H1 (cell line): ENCODE measurements at regions not wholly inside any gene's neighbourhood (a gene's known extent, or its start where the extent isn't known, plus 50 kb on each side); places are given as distances from the start of the nearest gene placed in this dataset.

Source experiments
- CTCF ChIA-PET: fragments of 300-600 bp; sonication (Branson Sonifier 250); formaldehyde crosslinking; loops from one replicate; lab custom pipeline; 2021; ENCODE audit not compliant: partially characterized antibody; lab: Charles Lee
- POLR2A ChIA-PET: fragments of 300-600 bp; sonication (Branson Sonifier 250); formaldehyde crosslinking; loops from one replicate; lab custom pipeline; 2021; ENCODE audit warnings: inconsistent platforms; ENCODE audit not compliant: partially characterized antibody; lab: Charles Lee
- DNase-seq, 2 experiments: peaks; one replicate each; pipeline versions ENCODE4 v3.0.0 to v3.0.0-alpha.2; 2010 to 2022; ENCODE audit warnings: low spot score in 2 of 2, low read depth in 1 of 2, mixed read lengths in 1 of 2
- FAIRE-seq: peaks from 2 replicates; lab custom pipeline; 2011; peaks lifted over from hg19 to GRCh38; lab: Jason Lieb, UNC
- H2AFZ ChIP-seq: 2 replicates; pipeline ENCODE4 v1.8.1; 2012; ENCODE audit warnings: low read length, inconsistent platforms
- H2AK5ac ChIP-seq: 2 replicates; pipeline ENCODE4 v1.6.1; 2013; ENCODE audit warnings: low read depth, low read length
- H2BK120ac ChIP-seq: replicated peaks from 2 replicates; pipeline ENCODE3; 2013; ENCODE audit warnings: low read depth, low read length, inconsistent platforms
- H2BK12ac ChIP-seq: 2 replicates; pipeline ENCODE4 v1.6.1; 2013; ENCODE audit warnings: low read depth, low read length
- H2BK15ac ChIP-seq: 2 replicates; pipeline ENCODE4 v1.6.1; 2013; ENCODE audit warnings: low read length
- H2BK20ac ChIP-seq: 2 replicates; pipeline ENCODE4 v1.6.1; 2013; ENCODE audit warnings: low read length
- H2BK5ac ChIP-seq: 2 replicates; pipeline ENCODE4 v1.6.1; 2013; ENCODE audit warnings: low read depth, low read length
- H3K14ac ChIP-seq: 2 replicates; pipeline ENCODE4 v1.6.1; 2013; ENCODE audit warnings: inconsistent platforms; ENCODE audit not compliant: insufficient read length
- H3K18ac ChIP-seq: 2 replicates; pipeline ENCODE4 v1.6.1; 2013; ENCODE audit warnings: low read length; ENCODE audit errors: extremely low read depth
- H3K23ac ChIP-seq: 2 replicates; pipeline ENCODE4 v1.6.1; 2013; ENCODE audit warnings: inconsistent platforms; ENCODE audit not compliant: insufficient read length
- H3K23me2 ChIP-seq: 2 replicates; pipeline ENCODE4 v1.6.1; 2013; ENCODE audit warnings: low read depth, low read length
- H3K27ac ChIP-seq: 2 replicates; pipeline ENCODE4 v1.6.1; 2011; ENCODE audit warnings: low read depth, low read length, inconsistent platforms
- H3K27me3 ChIP-seq, 4 experiments: replicated peaks in 1 of 4; 1 replicate in 1 of 4; 2 replicates in 3 of 4; pipeline versions ENCODE4 v1.6.1 to v1.8.1; 2011 to 2013; ENCODE audit warnings: low read length in 3 of 4, mild to moderate bottlenecking in 3 of 4, inconsistent platforms in 2 of 4, mixed read lengths in 2 of 4, moderate library complexity in 1 of 4; ENCODE audit not compliant: control insufficient read depth in 3 of 4, insufficient read depth in 3 of 4; ENCODE audit errors: extremely low read depth in 1 of 4
- H3K36me3 ChIP-seq, 4 experiments: 2 replicates each; pipeline versions ENCODE4 v1.6.1 to v1.8.1; 2011 to 2013; ENCODE audit warnings: mild to moderate bottlenecking in 4 of 4, low read length in 3 of 4, moderate library complexity in 2 of 4, control low read depth in 1 of 4, inconsistent platforms in 1 of 4; ENCODE audit not compliant: insufficient read depth in 4 of 4, control insufficient read depth in 2 of 4
- H3K4ac ChIP-seq: replicated peaks from 2 replicates; pipeline ENCODE3; 2013; ENCODE audit warnings: low read length, low read depth, mixed read lengths, inconsistent platforms; ENCODE audit not compliant: insufficient read length
- H3K4me1 ChIP-seq, 4 experiments: replicated peaks in 1 of 4; 1 replicate in 1 of 4; 2 replicates in 3 of 4; pipeline versions ENCODE4 v1.6.1 to v1.8.1; 2011 to 2013; ENCODE audit warnings: low read length in 3 of 4, inconsistent platforms in 2 of 4, mixed read lengths in 1 of 4; ENCODE audit not compliant: insufficient read depth in 4 of 4, control insufficient read depth in 3 of 4
- H3K4me2 ChIP-seq, 2 experiments: 2 replicates each; pipeline versions ENCODE4 v1.6.1 to v1.8.1; 2011 to 2013; ENCODE audit warnings: low read depth in 2 of 2, low read length in 2 of 2, control low read depth in 1 of 2, inconsistent platforms in 1 of 2, mild to moderate bottlenecking in 1 of 2; ENCODE audit not compliant: insufficient read depth in 1 of 2
- H3K4me3 ChIP-seq, 4 experiments: fragments of 200-600, 300-600 bp in 1 of 4; sonication (generic), shearing (Covaris generic), sonication (Bioruptor Twin) in 1 of 4; 2 replicates each; pipeline versions ENCODE4 v1.5.1 to v1.8.1; 2011 to 2016; ENCODE audit warnings: low read length in 4 of 4, low read depth in 3 of 4, control low read depth in 2 of 4, inconsistent platforms in 2 of 4, mild to moderate bottlenecking in 2 of 4, mixed read lengths in 1 of 4, moderate library complexity in 1 of 4; ENCODE audit not compliant: insufficient read depth in 2 of 4; ENCODE audit errors: extremely low read depth in 1 of 4
- H3K56ac ChIP-seq: replicated peaks from 2 replicates; pipeline ENCODE3; 2013; ENCODE audit warnings: low read depth, mild to moderate bottlenecking, mixed read lengths, low read length, inconsistent platforms; ENCODE audit not compliant: insufficient read length
- H3K79me1 ChIP-seq: 2 replicates; pipeline ENCODE4 v1.6.1; 2013; ENCODE audit warnings: low read depth, low read length, control low read depth
- H3K79me2 ChIP-seq, 2 experiments: 2 replicates each; pipeline versions ENCODE4 v1.6.1 to v1.8.1; 2012 to 2013; ENCODE audit warnings: low read length in 2 of 2, mild to moderate bottlenecking in 2 of 2, inconsistent platforms in 1 of 2; ENCODE audit not compliant: insufficient read depth in 2 of 2, control insufficient read depth in 1 of 2
- H3K9ac ChIP-seq, 4 experiments: replicated peaks in 1 of 4; 1 replicate in 1 of 4; 2 replicates in 3 of 4; pipeline versions ENCODE4 v1.6.1 to v1.8.1; 2011 to 2013; ENCODE audit warnings: low read depth in 3 of 4, low read length in 3 of 4, control low read depth in 2 of 4, mild to moderate bottlenecking in 2 of 4, moderate library complexity in 2 of 4, inconsistent platforms in 1 of 4; ENCODE audit errors: extremely low read depth in 1 of 4
- H3K9me3 ChIP-seq, 2 experiments: 2 replicates each; pipeline versions ENCODE4 v1.6.1 to v1.8.1; 2012 to 2013; ENCODE audit warnings: mild to moderate bottlenecking in 2 of 2, moderate library complexity in 2 of 2, control low read depth in 1 of 2, inconsistent platforms in 1 of 2, low read depth in 1 of 2, low read length in 1 of 2, mixed read lengths in 1 of 2; ENCODE audit not compliant: insufficient read depth in 2 of 2
- H4K20me1 ChIP-seq, 2 experiments: replicated peaks in 1 of 2; 2 replicates each; pipeline versions ENCODE3 to v1.8.1; 2011 to 2013; ENCODE audit warnings: inconsistent platforms in 2 of 2, low read length in 2 of 2, mild to moderate bottlenecking in 1 of 2; ENCODE audit not compliant: insufficient read depth in 2 of 2, control insufficient read depth in 1 of 2
- H4K5ac ChIP-seq: 2 replicates; pipeline ENCODE4 v1.6.1; 2013; ENCODE audit warnings: low read length, low read depth, mixed read lengths, inconsistent platforms; ENCODE audit not compliant: insufficient read length
- H4K8ac ChIP-seq: 2 replicates; pipeline ENCODE4 v1.8.0; 2013; ENCODE audit warnings: mild to moderate bottlenecking, moderate library complexity, low read length, inconsistent platforms; ENCODE audit not compliant: insufficient read depth; ENCODE audit errors: extremely low read depth
- H4K91ac ChIP-seq: replicated peaks from 2 replicates; pipeline ENCODE3; 2013; ENCODE audit warnings: low read length, mixed read lengths, inconsistent platforms; ENCODE audit not compliant: insufficient read length
- BRCA1 ChIP-seq: IDR thresholded peaks from 2 replicates; pipeline ENCODE4 v1.6.1; 2012; ENCODE audit warnings: low read depth, low read length, improper control_type of control experiment
- EP300 ChIP-seq, 2 experiments: IDR thresholded peaks; 1 replicate in 1 of 2; 2 replicates in 1 of 2; pipeline ENCODE4 v1.6.1; 2011 to 2012; ENCODE audit warnings: low read depth in 2 of 2, low read length in 2 of 2, mild to moderate bottlenecking in 2 of 2, borderline replicate concordance in 1 of 2, inconsistent platforms in 1 of 2, moderate library complexity in 1 of 2
- FOSL1 ChIP-seq: IDR thresholded peaks from 2 replicates; pipeline ENCODE4 v1.6.1; 2011; ENCODE audit warnings: mild to moderate bottlenecking, low read depth, low read length, moderate library complexity; ENCODE audit not compliant: insufficient read depth
- NANOG ChIP-seq: IDR thresholded peaks from 2 replicates; pipeline ENCODE4 v1.6.1; 2011; ENCODE audit warnings: low read length, low read depth, mild to moderate bottlenecking, inconsistent platforms; ENCODE audit not compliant: insufficient read depth, poor library complexity, severe bottlenecking
- TBP ChIP-seq: IDR thresholded peaks from 2 replicates; pipeline ENCODE4 v1.6.1; 2011; ENCODE audit warnings: low read depth, low read length, improper control_type of control experiment
- USF2 ChIP-seq: IDR thresholded peaks from 2 replicates; pipeline ENCODE4 v1.6.1; 2011; ENCODE audit warnings: low read length, improper control_type of control experiment

- TF ChIP-seq TBP: no peak
Observed at GRCh38 chr1:209311770-209312169, 271.7 kb upstream of the CAMK1G start (continued).

GRCh38 chr1:209316929-209317328, 266.6 kb upstream of the CAMK1G start:
- Histone ChIP-seq H3K27me3 (peaks cover 0 to 1% (median 0%) of the 10 kb centered on the region in 4 experiments; a peak in 1 of 7 replicates), H3K23me2 (no peaks in the 10 kb centered on the region), H3K18ac (no peak overlapping the region), H2BK12ac (no peak overlapping the region), H3K4ac (no peak overlapping the region), H2BK15ac (no peak overlapping the region), H4K91ac (no peak overlapping the region), H3K23ac (no peak overlapping the region), H4K8ac (no peak overlapping the region), H3K14ac (no peak overlapping the region), H2AK5ac (no peak overlapping the region), H3K4me3 (no peak overlapping the region), H3K4me1 (no peaks in the 10 kb centered on the region), H4K20me1 (no peaks in the 10 kb centered on the region), H3K9me3 (no peaks in the 10 kb centered on the region), H3K4me2 (no peak overlapping the region), H2BK5ac (no peak overlapping the region), H3K56ac (no peak overlapping the region), H3K27ac (no peak overlapping the region), H3K36me3 (no peaks in the 10 kb centered on the region), H2BK20ac (no peak overlapping the region), H3K79me1 (no peaks in the 10 kb centered on the region), H3K9ac (no peak overlapping the region), H3K79me2 (no peaks in the 10 kb centered on the region), H2AFZ (no peak overlapping the region), H2BK120ac (no peak overlapping the region), H4K5ac (no peak overlapping the region)
- no peak for TF ChIP-seq BRCA1
- TF ChIP-seq NANOG: no peak
- no peak for TF ChIP-seq FOSL1
- TF ChIP-seq USF2: no peak
- no peak for TF ChIP-seq EP300 (IDR thresholded peaks at IDR 0.05; ENCODE audit: borderline replicate concordance in 1 of 2, low read depth in 2 of 2, low read length in 2 of 2)
- CTCF ChIA-PET: interaction anchor here (0.6 to 0.9 kb wide), 2 partner anchors 12 to 20 kb away, joined by 3 read pairs; no protein-coding TSS in a partner anchor
- no peak for FAIRE-seq
- no peak for DNase-seq
- POLR2A ChIA-PET: no interaction called here
